Skin of body (tissue), 1 donor: ENCODE measurements at regions not wholly inside any gene's neighbourhood (a gene's known extent, or its start where the extent isn't known, plus 50 kb on each side); places are given as distances from the start of the nearest gene placed in this dataset.

Experiments used
- DNase-seq: peaks from one replicate; lab custom pipeline; 2025; lab: John Stamatoyannopoulos, UW

GRCh38 chr9:126219166-126219565, 107.5 kb upstream of the MVB12B start:
- DNase-seq = no peak

GRCh38 chr9:126219648-126220063, 107.0 kb upstream of the MVB12B start:
- no peak for DNase-seq

- no peak for DNase-seq
Measured at GRCh38 chr9:126221480-126221879, 105.1 kb upstream of the MVB12B start.

- DNase-seq = no peak
Measured at GRCh38 chr9:126222363-126222834, 104.2 kb upstream of the MVB12B start.

GRCh38 chr9:126222835-126223431, 103.7 kb upstream of the MVB12B start:
- DNase-seq = no peak

- no peak for DNase-seq
Measured at GRCh38 chr9:126223798-126224531, 102.7 kb upstream of the MVB12B start.

GRCh38 chr9:126225611-126226609, 100.7 kb upstream of the MVB12B start:
- no peak for DNase-seq

GRCh38 chr9:126226991-126227936, 99.4 kb upstream of the MVB12B start:
- no peak for DNase-seq

GRCh38 chr9:126228111-126228780, 98.4 kb upstream of the MVB12B start:
- DNase-seq = no peak

- peak; percentile 53 for DNase-seq
Measured at GRCh38 chr9:126228781-126229444, 97.7 kb upstream of the MVB12B start.

- DNase-seq = no peak
Measured at GRCh38 chr9:126229501-126229900, 97.1 kb upstream of the MVB12B start.

- DNase-seq = no peak
Measured at GRCh38 chr9:126230692-126231091, 95.9 kb upstream of the MVB12B start.

GRCh38 chr9:126232461-126232860, 94.2 kb upstream of the MVB12B start:
- no peak for DNase-seq

- no peak for DNase-seq
Measured at GRCh38 chr9:126233175-126233574, 93.5 kb upstream of the MVB12B start.

- DNase-seq = no peak
Measured at GRCh38 chr9:126233913-126234525, 92.6 kb upstream of the MVB12B start.

- no peak for DNase-seq
Measured at GRCh38 chr9:126234681-126235335, 91.8 kb upstream of the MVB12B start.

- DNase-seq = no peak
Measured at GRCh38 chr9:126235336-126236243, 91.0 kb upstream of the MVB12B start.

- DNase-seq = no peak
Measured at GRCh38 chr9:126236273-126236672, 90.4 kb upstream of the MVB12B start.
